K562 (cell line): ENCODE measurements at regions not wholly inside any gene's neighbourhood (a gene's known extent, or its start where the extent isn't known, plus 50 kb on each side); places are given as distances from the start of the nearest gene placed in this dataset.

Experiments used
- ATAC-seq: fragments of 200-7000 bp; cut with Tn5 transposase; 3 replicates; pipeline ENCODE4 v1.9.1; 2020; ENCODE audit warnings: moderate library complexity
- BruUV-seq: library from RNA; stranded (reverse); fragments of 400-500 nt; replicated peaks from 2 replicates; lab custom pipeline; 2021; lab: Mats Ljungman, UMichigan
- CTCF ChIA-PET: fragments of 300-600 bp; formaldehyde crosslinking; extraction: SDS; loops from one replicate; lab custom pipeline; 2021; ENCODE audit warnings: low intra/inter-chr PET ratio; lab: Yijun Ruan, JAX
- POLR2A ChIA-PET: fragments of 300-600, 350-650 bp; sonication (Branson Sonifier 250); formaldehyde crosslinking; extraction: SDS; loops from one replicate; lab custom pipeline; 2021; ENCODE audit warnings: antibody characterized with exemption, inconsistent platforms; lab: Yijun Ruan, JAX
- DNase-seq, 4 experiments: peaks; one replicate each; pipeline versions ENCODE4 v3.0.0 to v3.0.0-alpha.2; 2011 to 2018; ENCODE audit warnings: low spot score in 3 of 4, mixed read lengths in 3 of 4; ENCODE audit errors: extremely low read depth in 1 of 4
- FAIRE-seq: peaks from 2 replicates; lab custom pipeline; 2011; peaks lifted over from hg19 to GRCh38; lab: Jason Lieb, UNC
- H2AFZ ChIP-seq: 2 replicates; pipeline ENCODE4 v1.6.0; 2011; ENCODE audit warnings: low read depth, low read length, control low read depth, inconsistent platforms
- H3K27ac ChIP-seq: fragments of 200-600 bp; 3 replicates; pipeline ENCODE4 v1.8.0; 2011; ENCODE audit warnings: low read depth, mild to moderate bottlenecking, control low read depth, inconsistent platforms, low read length, moderate library complexity, mixed read lengths; ENCODE audit errors: extremely low read depth
- H3K27me3 ChIP-seq, 2 experiments: fragments of 300-600 bp in 1 of 2; 2 replicates in 1 of 2; 3 replicates in 1 of 2; pipeline versions ENCODE4 v1.6.0 to v1.8.0; 2011; ENCODE audit warnings: inconsistent platforms in 2 of 2, low read length in 2 of 2, mild to moderate bottlenecking in 1 of 2, mixed read lengths in 1 of 2, moderate library complexity in 1 of 2; ENCODE audit not compliant: control insufficient read depth in 2 of 2, insufficient read depth in 2 of 2
- H3K36me3 ChIP-seq: fragments of 300-600 bp; 3 replicates; pipeline ENCODE4 v1.8.0; 2011; ENCODE audit warnings: mild to moderate bottlenecking, low read length, inconsistent platforms; ENCODE audit not compliant: control insufficient read depth, insufficient read depth
- H3K4me1 ChIP-seq, 2 experiments: fragments of 200-600 bp in 1 of 2; replicated peaks in 1 of 2; 2 replicates in 1 of 2; 3 replicates in 1 of 2; pipeline versions ENCODE4 v1.5.1 to v1.8.0; 2011; ENCODE audit warnings: inconsistent platforms in 2 of 2, low read length in 2 of 2, mild to moderate bottlenecking in 1 of 2, mixed read lengths in 1 of 2, moderate library complexity in 1 of 2; ENCODE audit not compliant: control insufficient read depth in 2 of 2, insufficient read depth in 2 of 2
- H3K4me2 ChIP-seq: 2 replicates; pipeline ENCODE4 v1.6.1; 2011; ENCODE audit warnings: low read length, control low read depth, inconsistent platforms, mixed read lengths; ENCODE audit not compliant: insufficient read depth
- H3K4me3 ChIP-seq: fragments of 200-600 bp; sonication (generic), shearing (Covaris generic); 2 replicates; pipeline ENCODE4 v1.5.1; 2016; ENCODE audit warnings: control low read depth, inconsistent platforms
- H3K79me2 ChIP-seq: fragments of 200-600 bp; 3 replicates; pipeline ENCODE4 v1.8.0; 2011; ENCODE audit warnings: low read length, inconsistent platforms; ENCODE audit not compliant: control insufficient read depth, insufficient read depth
- H3K9ac ChIP-seq, 2 experiments: 2 replicates each; pipeline versions ENCODE4 v1.6.0 to v1.6.1; 2011; ENCODE audit warnings: low read depth in 2 of 2, low read length in 2 of 2, control low read depth in 1 of 2, inconsistent platforms in 1 of 2, mild to moderate bottlenecking in 1 of 2, mixed read lengths in 1 of 2; ENCODE audit not compliant: insufficient read depth in 1 of 2
- H3K9me1 ChIP-seq: one replicate; pipeline ENCODE4 v1.6.0; 2011; ENCODE audit warnings: inconsistent platforms, mild to moderate bottlenecking, low read length, moderate library complexity; ENCODE audit not compliant: control insufficient read depth, insufficient read depth
- H3K9me3 ChIP-seq: replicated peaks from 2 replicates; pipeline ENCODE4 v1.5.1; 2011; ENCODE audit warnings: low read depth, low read length, inconsistent platforms; ENCODE audit not compliant: control insufficient read depth, insufficient read depth
- H4K20me1 ChIP-seq: replicated peaks from 2 replicates; pipeline ENCODE4 v1.6.1; 2011; ENCODE audit warnings: low read length, inconsistent platforms, mixed read lengths; ENCODE audit not compliant: control insufficient read depth, insufficient read depth
- ARID3B ChIP-seq: fragments of 250-450 bp; sonication (Bioruptor Pico); IDR thresholded peaks from 2 replicates; pipeline ENCODE4 v1.4.0; 2020; ENCODE audit warnings: borderline replicate concordance
- CHD1 ChIP-seq: fragments of 200-600 bp; sonication (generic); IDR thresholded peaks from one replicate; pipeline ENCODE4 v1.6.1; 2012; ENCODE audit warnings: mild to moderate bottlenecking, moderate library complexity, low read length, inconsistent platforms
- CHD4 ChIP-seq: fragments of 200-600 bp; sonication (generic); IDR thresholded peaks from 3 replicates; pipeline ENCODE4 v1.6.1; 2012; ENCODE audit warnings: low read depth, mild to moderate bottlenecking, mixed read lengths, low read length, inconsistent platforms; ENCODE audit not compliant: insufficient read depth, insufficient replicate concordance, poor library complexity, severe bottlenecking
- E2F3 ChIP-seq: fragments of 250-450 bp; sonication (Bioruptor Pico); IDR thresholded peaks from 2 replicates; pipeline ENCODE4 v1.4.0; 2020; ENCODE audit warnings: mild to moderate bottlenecking
- ETS2 ChIP-seq: IDR thresholded peaks from 2 replicates; pipeline ENCODE4 v1.6.1; 2016; ENCODE audit warnings: borderline replicate concordance, missing genetic modification characterization, mild to moderate bottlenecking, moderate library complexity, missing compliant biosample characterization; ENCODE audit not compliant: poor library complexity, severe bottlenecking
- FOXK1 ChIP-seq: sonication (generic); formaldehyde crosslinking; IDR thresholded peaks from 2 replicates; pipeline ENCODE4 v1.8.0; 2022; ENCODE audit warnings: missing genetic modification reagents, mild to moderate bottlenecking, borderline replicate concordance
- ILK ChIP-seq: fragments of 450-650 bp; IDR thresholded peaks from 2 replicates; pipeline ENCODE4 v1.6.1; 2016; ENCODE audit warnings: missing genetic modification characterization, low read depth, mild to moderate bottlenecking, missing compliant biosample characterization, moderate library complexity, borderline replicate concordance
- MYBL2 ChIP-seq, 2 experiments: fragments of 450-650 bp in 1 of 2; sonication (generic) in 1 of 2; formaldehyde crosslinking in 1 of 2; IDR thresholded peaks; 2 replicates each; pipeline versions ENCODE4 v1.6.1 to v1.8.1; 2017 to 2022; ENCODE audit warnings: borderline replicate concordance in 1 of 2, inconsistent platforms in 1 of 2, low read depth in 1 of 2, mild to moderate bottlenecking in 1 of 2, missing genetic modification reagents in 1 of 2, moderate library complexity in 1 of 2
- RHOXF2B ChIP-seq: fragments of 250-450 bp; sonication (Bioruptor Pico); conservative IDR thresholded peaks from 2 replicates; pipeline ENCODE4 v1.5.1; 2021
- SRSF9 ChIP-seq: fragments of 200-400 bp; formaldehyde crosslinking; IDR thresholded peaks from 2 replicates; pipeline ENCODE4 v1.6.1; 2017; ENCODE audit warnings: low read depth, low read length, borderline replicate concordance
- TAL1 ChIP-seq: fragments of 450-650 bp; IDR thresholded peaks from 2 replicates; pipeline ENCODE4 v1.6.1; 2016; ENCODE audit warnings: mild to moderate bottlenecking
- TCF3 ChIP-seq: sonication (generic); formaldehyde crosslinking; IDR thresholded peaks from 2 replicates; pipeline ENCODE4 v1.4.0; 2020; ENCODE audit warnings: mild to moderate bottlenecking, missing genetic modification reagents
- ZNF197 ChIP-seq: fragments of 200-800 bp; sonication (Bioruptor generic); IDR thresholded peaks from 2 replicates; pipeline ENCODE4 v1.6.1; 2016; ENCODE audit warnings: low read depth, missing genetic modification characterization, missing compliant biosample characterization
- ZNF431 ChIP-seq: sonication (generic); formaldehyde crosslinking; IDR thresholded peaks from 2 replicates; pipeline ENCODE4 v1.8.0; 2022; ENCODE audit warnings: mild to moderate bottlenecking, missing genetic modification reagents
- in situ Hi-C: fragments of 300-500 bp; cut with MboI; formaldehyde crosslinking; loops from 4 replicates; pipeline ENCODE4 v1.15.0; 2018; ENCODE audit warnings: inconsistent platforms, mixed read lengths
- intact Hi-C: fragments of 100-400 bp; cut with micrococcal nuclease; formaldehyde crosslinking; loops from 2 replicates; pipeline ENCODE4 v1.14.2; 2022

- TF ChIP-seq CHD4, result no peak
These were observed 1001.2 kb downstream of the STIM2 start (continued) for GRCh38 chr4:27861802-27862201.

- Histone ChIP-seq H2AFZ (no peak overlapping the region), H3K27ac (no peak overlapping the region), H4K20me1 (no peaks in the 10 kb centered on the region), H3K4me1 (no peaks in the 10 kb centered on the region), H3K79me2 (no peaks in the 10 kb centered on the region), H3K4me2 (no peak overlapping the region), H3K9me1 (no peaks in the 10 kb centered on the region), H3K27me3 (no peaks in the 10 kb centered on the region), H3K9me3 (no peaks in the 10 kb centered on the region), H3K36me3 (no peaks in the 10 kb centered on the region), H3K4me3 (no peak overlapping the region), H3K9ac (no peak overlapping the region)
- in situ Hi-C loops (no loop called here), intact Hi-C loops (no loop called here)
- ATAC-seq, result no peak
- ChIA-PET POLR2A (no interaction called here), CTCF (no interaction called here)
- no TSS peak for BruUV-seq
- DNase-seq, result no peak
- no peak for FAIRE-seq
- TF ChIP-seq ZNF431 (CRISPR knock-in tag) (no peak), RHOXF2B (CRISPR knock-in tag) (no peak), TCF3 (CRISPR knock-in tag) (no peak), E2F3 (CRISPR knock-in tag) (no peak), TAL1 (no peak)
These were observed 1013.0 kb downstream of the STIM2 start for GRCh38 chr4:27873596-27873995.

GRCh38 chr4:27881705-27882104 is 1021.1 kb downstream of the STIM2 start:
- no peaks in the 10 kb centered on the region for H3K9me3 ChIP-seq
- H4K20me1 ChIP-seq, result no peaks in the 10 kb centered on the region
- no peak for ATAC-seq
- no peaks in the 10 kb centered on the region for H3K79me2 ChIP-seq
- in situ Hi-C loops (no loop called here), intact Hi-C loops (no loop called here)
- no peaks in the 10 kb centered on the region for H3K36me3 ChIP-seq
- no peaks in the 10 kb centered on the region for H3K9me1 ChIP-seq
- no peak for DNase-seq
- ChIA-PET CTCF (no interaction called here), POLR2A (no interaction called here)
- H3K27ac ChIP-seq, result no peak overlapping the region
- no peaks in the 10 kb centered on the region for H3K27me3 ChIP-seq
- no peak overlapping the region for H3K9ac ChIP-seq
- no peaks in the 10 kb centered on the region for H3K4me1 ChIP-seq
- no peak overlapping the region for H3K4me3 ChIP-seq
- no peak overlapping the region for H2AFZ ChIP-seq
- FAIRE-seq, result no peak
- no peak overlapping the region for H3K4me2 ChIP-seq
- no TSS peak for BruUV-seq
- TF ChIP-seq CHD1 (no peak), SRSF9 (no peak), ETS2 (tag) (no peak), MYBL2 (IDR thresholded peaks at IDR 0.05; ENCODE audit: low read depth) (no peak), MYBL2 (CRISPR knock-in tag; IDR thresholded peaks at IDR 0.05; ENCODE audit: borderline replicate concordance) (no peak), ZNF197 (CRISPR knock-in tag) (no peak), ARID3B (CRISPR knock-in tag) (no peak), ILK (no peak), FOXK1 (no peak)
